OCI-LY7 (cell line): ENCODE measurements at regions not wholly inside any gene's neighbourhood (a gene's known extent, or its start where the extent isn't known, plus 50 kb on each side); places are given as distances from the start of the nearest gene placed in this dataset. TPM values are rescaled to one million over a fixed set of nuclear protein-coding genes. Genes with fewer than 3 reads are reported as not detected.

ENCODE experiments used
- BruUV-seq: library from RNA; stranded (reverse); fragments of 400-500 nt; replicated peaks from 2 replicates; lab custom pipeline; 2021; lab: Mats Ljungman, UMichigan
- CTCF ChIA-PET: fragments of 300-600 bp; sonication (Branson Sonifier 250); formaldehyde crosslinking; loops from one replicate; lab custom pipeline; 2022; ENCODE audit warnings: antibody characterized with exemption; ENCODE audit not compliant: unreplicated experiment; lab: Charles Lee
- POLR2A ChIA-PET: fragments of 300-600 bp; sonication (Branson Sonifier 250); formaldehyde crosslinking; loops from one replicate; lab custom pipeline; 2022; ENCODE audit warnings: antibody characterized with exemption; lab: Charles Lee
- DNase-seq: peaks from one replicate; pipeline ENCODE4 v3.0.0-alpha.2; 2015; ENCODE audit warnings: low spot score
- H2AFZ ChIP-seq: fragments of 200-600 bp; sonication (generic), shearing (Covaris generic); 2 replicates; pipeline ENCODE4 v1.6.1; 2014; ENCODE audit warnings: mild to moderate bottlenecking, antibody characterized with exemption, low read length, moderate library complexity
- H3K27ac ChIP-seq: fragments of 200-600 bp; sonication (generic); 2 replicates; pipeline ENCODE4 v1.5.1; 2014; ENCODE audit warnings: mixed run types, low read depth, mild to moderate bottlenecking, moderate library complexity, low read length, inconsistent platforms; ENCODE audit not compliant: poor library complexity, severe bottlenecking
- H3K36me3 ChIP-seq: fragments of 200-600 bp; sonication (generic); 2 replicates; pipeline ENCODE4 v1.6.1; 2014; ENCODE audit warnings: mild to moderate bottlenecking, antibody characterized with exemption, low read length, moderate library complexity, mixed read lengths; ENCODE audit not compliant: insufficient read depth
- H3K4me1 ChIP-seq: fragments of 200-600 bp; sonication (generic); 2 replicates; pipeline ENCODE4 v1.5.1; 2014; ENCODE audit warnings: mild to moderate bottlenecking, low read length; ENCODE audit not compliant: insufficient read depth, poor library complexity, severe bottlenecking
- H3K4me2 ChIP-seq: fragments of 200-600 bp; sonication (generic); 2 replicates; pipeline ENCODE4 v1.6.1; 2014; ENCODE audit warnings: mild to moderate bottlenecking, low read length
- H3K4me3 ChIP-seq: fragments of 200-600 bp; sonication (generic); 2 replicates; pipeline ENCODE4 v1.5.1; 2014; ENCODE audit warnings: mild to moderate bottlenecking, low read depth, low read length; ENCODE audit not compliant: poor library complexity, severe bottlenecking
- H3K79me2 ChIP-seq: fragments of 200-600 bp; sonication (generic); 2 replicates; pipeline ENCODE4 v1.6.1; 2016; ENCODE audit warnings: low read depth, mild to moderate bottlenecking, low read length, moderate library complexity, mixed read lengths; ENCODE audit not compliant: insufficient read depth
- H3K9me2 ChIP-seq: fragments of 200-600 bp; sonication (generic); 2 replicates; pipeline ENCODE4 v1.6.1; 2016; ENCODE audit warnings: mild to moderate bottlenecking, low read length, mixed read lengths; ENCODE audit not compliant: insufficient read depth
- H3K9me3 ChIP-seq: fragments of 200-600 bp; sonication (generic); 2 replicates; pipeline ENCODE4 v1.6.1; 2014; ENCODE audit warnings: mild to moderate bottlenecking, mixed run types, low read length, mixed read lengths
- H4K20me1 ChIP-seq: fragments of 200-600 bp; sonication (generic); 2 replicates; pipeline ENCODE4 v1.6.1; 2014; ENCODE audit warnings: mild to moderate bottlenecking, antibody characterized with exemption, low read length, moderate library complexity, mixed read lengths; ENCODE audit not compliant: insufficient read depth
- CTCF ChIP-seq: fragments of 200-600 bp; sonication (generic); conservative IDR thresholded peaks from 2 replicates; pipeline ENCODE4 v1.5.1; 2014; ENCODE audit warnings: mild to moderate bottlenecking, antibody characterized with exemption, low read length, moderate library complexity, mixed read lengths
- EZH2phosphoT487 ChIP-seq: fragments of 200-600 bp; sonication (generic); IDR thresholded peaks from 2 replicates; pipeline ENCODE4 v1.6.1; 2018; ENCODE audit warnings: low read depth, borderline replicate concordance, mild to moderate bottlenecking, mixed run types, antibody characterized with exemption, low read length, moderate library complexity, mixed read lengths
- intact Hi-C: fragments of 100-400 bp; cut with micrococcal nuclease; formaldehyde crosslinking; loops from one replicate; pipeline ENCODE4 v1.10.0; 2022; ENCODE audit not compliant: unreplicated experiment
- small RNA-seq: library from RNA; depleted of rRNA; stranded (forward); fragments of <200 nt; gene quantifications from one replicate; pipeline ENCODE3, GENCODE V24; 2014

DNA sequence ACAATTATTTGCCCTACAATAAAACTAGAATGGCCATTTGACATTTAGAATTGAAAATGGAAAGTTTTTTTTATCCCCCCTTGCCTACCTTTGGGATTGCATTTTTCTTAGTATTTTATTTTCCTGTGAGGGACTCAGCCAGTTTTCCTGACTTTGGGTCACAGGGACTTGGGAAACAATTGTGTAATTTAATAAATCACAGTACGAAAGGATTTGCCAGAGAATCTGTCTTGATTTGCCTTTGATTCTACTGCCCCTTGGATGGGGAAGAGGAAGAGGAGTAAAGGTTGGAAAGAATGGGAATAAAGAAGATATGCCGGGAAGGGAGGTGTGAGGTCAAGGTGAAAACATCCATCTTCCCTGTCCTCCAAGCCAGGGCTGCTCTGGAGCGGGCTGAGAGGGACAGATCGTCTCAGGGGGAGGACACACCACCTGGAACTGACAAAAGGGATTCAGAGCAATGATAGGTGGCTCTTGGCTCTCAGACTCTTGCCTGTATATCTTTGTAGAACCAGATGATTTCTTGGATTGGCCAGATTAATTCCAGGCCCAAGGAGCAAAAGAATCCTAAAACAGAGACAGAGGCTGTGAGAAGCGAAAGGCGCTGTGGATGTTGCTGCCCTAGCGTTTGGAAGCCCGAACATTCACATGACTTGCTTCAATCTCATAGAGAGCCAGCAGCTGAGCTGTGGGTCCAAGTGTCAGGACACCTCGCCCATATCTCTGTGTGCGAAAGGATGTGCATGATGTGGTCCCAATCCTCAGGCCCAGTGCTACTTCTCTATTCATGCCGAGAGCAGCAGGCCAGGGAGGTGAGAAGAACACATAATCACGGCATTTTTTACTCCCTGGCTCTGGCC, 50.3 kb upstream of the ZEB1 start:
- H3K36me3 ChIP-seq, result no peaks in the 10 kb centered on the region
- H3K4me2 ChIP-seq, result no peak overlapping the region
- ChIA-PET POLR2A (no interaction called here), CTCF (no interaction called here)
- intact Hi-C loops, result no loop called here
- TF ChIP-seq CTCF (no peak), EZH2phosphoT487 (no peak)
- H3K27ac ChIP-seq, result no peak overlapping the region
- DNase-seq, result no peak
- no peaks in the 10 kb centered on the region for H3K9me3 ChIP-seq
- no peaks in the 10 kb centered on the region for H3K4me1 ChIP-seq
- H3K9me2 ChIP-seq, result no peaks in the 10 kb centered on the region
- H2AFZ ChIP-seq, result no peak overlapping the region
- H3K4me3 ChIP-seq, result no peak overlapping the region
- H3K79me2 ChIP-seq, result no peaks in the 10 kb centered on the region
- no TSS peak for BruUV-seq
- no peaks in the 10 kb centered on the region for H4K20me1 ChIP-seq

Small RNAs in the stretch of these regions (small RNA-seq; reads per million reads assigned to genes)
- not detected for gene RNA5SP309
